Keratinocyte (primary cell): ENCODE measurements at regions not wholly inside any gene's neighbourhood (a gene's known extent, or its start where the extent isn't known, plus 50 kb on each side); places are given as distances from the start of the nearest gene placed in this dataset.

Source experiments
- DNase-seq: peaks from one replicate; pipeline ENCODE4 v3.0.0-alpha.2; 2011; ENCODE audit warnings: low read depth, missing footprints, low spot score
- FAIRE-seq: peaks from 2 replicates; lab custom pipeline; 2011; peaks lifted over from hg19 to GRCh38; lab: Jason Lieb, UNC
- H2AFZ ChIP-seq: 2 replicates; pipeline ENCODE4 v1.6.0; 2012; ENCODE audit warnings: low read length, control low read depth, inconsistent platforms; ENCODE audit not compliant: control insufficient read depth
- H3K27ac ChIP-seq: 2 replicates; pipeline ENCODE4 v1.5.1; 2011; ENCODE audit warnings: low read length; ENCODE audit not compliant: control insufficient read depth, insufficient read depth
- H3K27me3 ChIP-seq: 3 replicates; pipeline ENCODE4 v1.6.0; 2011; ENCODE audit warnings: low read length; ENCODE audit not compliant: control insufficient read depth, insufficient read depth; ENCODE audit errors: extremely low read depth
- H3K36me3 ChIP-seq, 2 experiments: 2 replicates in 1 of 2; 3 replicates in 1 of 2; pipeline ENCODE4 v1.5.1; 2011; ENCODE audit warnings: low read length in 2 of 2, mild to moderate bottlenecking in 1 of 2; ENCODE audit not compliant: control insufficient read depth in 2 of 2, insufficient read depth in 2 of 2; ENCODE audit errors: extremely low read depth in 1 of 2
- H3K4me1 ChIP-seq: 3 replicates; pipeline ENCODE4 v1.5.1; 2011; ENCODE audit warnings: low read length; ENCODE audit not compliant: control insufficient read depth, insufficient read depth; ENCODE audit errors: extremely low read depth
- H3K4me2 ChIP-seq: 3 replicates; pipeline ENCODE4 v1.6.0; 2011; ENCODE audit warnings: low read depth, low read length; ENCODE audit not compliant: control insufficient read depth, insufficient read depth; ENCODE audit errors: extremely low read depth
- H3K4me3 ChIP-seq, 3 experiments: fragments of 200-600 bp in 1 of 3; sonication (generic) in 1 of 3; 2 replicates in 2 of 3; 3 replicates in 1 of 3; pipeline ENCODE4 v1.5.1; 2011 to 2016; ENCODE audit warnings: low read length in 3 of 3, mild to moderate bottlenecking in 3 of 3, control low read depth in 2 of 3, inconsistent platforms in 1 of 3, low read depth in 1 of 3, mixed read lengths in 1 of 3, mixed run types in 1 of 3, moderate library complexity in 1 of 3; ENCODE audit not compliant: control insufficient read depth in 2 of 3, insufficient read depth in 2 of 3; ENCODE audit errors: extremely low read depth in 1 of 3
- H3K79me2 ChIP-seq: 2 replicates; pipeline ENCODE4 v1.6.0; 2012; ENCODE audit warnings: low read length; ENCODE audit not compliant: control insufficient read depth, insufficient read depth
- H3K9ac ChIP-seq: 3 replicates; pipeline ENCODE4 v1.6.0; 2011; ENCODE audit warnings: low read length; ENCODE audit not compliant: control insufficient read depth, insufficient read depth; ENCODE audit errors: extremely low read depth
- H3K9me1 ChIP-seq: 3 replicates; pipeline ENCODE4 v1.6.0; 2011; ENCODE audit warnings: low read length; ENCODE audit not compliant: control insufficient read depth, insufficient read depth; ENCODE audit errors: extremely low read depth
- H3K9me3 ChIP-seq: 2 replicates; pipeline ENCODE4 v1.5.1; 2012; ENCODE audit warnings: low read depth, low read length; ENCODE audit not compliant: control insufficient read depth
- H4K20me1 ChIP-seq: 3 replicates; pipeline ENCODE4 v1.6.0; 2011; ENCODE audit warnings: low read length; ENCODE audit not compliant: control insufficient read depth, insufficient read depth; ENCODE audit errors: extremely low read depth
- EZH2 ChIP-seq: IDR thresholded peaks from one replicate; pipeline ENCODE4 v1.6.1; 2012; ENCODE audit warnings: inconsistent platforms, mild to moderate bottlenecking, low read length, moderate library complexity
- dilution Hi-C: fragments of 300-500 bp; cut with MboI; formaldehyde crosslinking; loops from one replicate; pipeline ENCODE4 v1.7.0; 2020; ENCODE audit warnings: low sequenced_read_pairs; ENCODE audit not compliant: extremely low pct_ligation_motif_present
- TF ChIP-seq, protein P1 (sequence below), 3 experiments: IDR thresholded peaks in 1 of 3; conservative IDR thresholded peaks in 1 of 3; optimal IDR thresholded peaks in 1 of 3; 2 replicates in 2 of 3; 3 replicates in 1 of 3; pipeline versions ENCODE3 to v1.5.1; 2011; ENCODE audit warnings: low read length in 3 of 3, mild to moderate bottlenecking in 3 of 3, moderate library complexity in 2 of 3, control low read depth in 1 of 3, inconsistent platforms in 1 of 3; ENCODE audit not compliant: insufficient read depth in 2 of 3; ENCODE audit errors: extremely low read depth in 1 of 3

DNA sequence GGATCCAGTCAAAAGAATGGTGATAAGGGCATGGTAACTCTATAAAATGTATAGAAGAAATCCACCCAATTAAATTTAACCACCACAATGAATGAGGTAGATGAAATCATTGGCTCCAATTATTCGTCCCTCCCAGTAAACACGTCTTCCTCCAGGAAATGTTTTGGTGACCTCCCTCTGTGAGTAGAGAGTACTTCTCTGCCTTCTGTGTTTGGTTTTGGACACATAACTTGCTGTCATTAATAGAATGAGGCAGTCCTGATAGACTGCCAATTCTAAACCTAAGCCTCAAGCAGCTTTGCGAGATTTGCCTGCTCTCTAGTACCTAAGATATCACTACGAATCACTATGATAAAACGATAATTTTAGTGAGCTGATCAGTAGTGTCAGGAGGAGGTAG, 632.8 kb downstream of the HDGFL1 start:
- no peaks in the 10 kb centered on the region for H3K79me2 ChIP-seq
- H3K4me2 ChIP-seq: no peak overlapping the region
- dilution Hi-C loops: no loop called here
- H4K20me1 ChIP-seq: no peaks in the 10 kb centered on the region
- H3K36me3 ChIP-seq: no peaks in the 10 kb centered on the region
- H3K9me3 ChIP-seq: no peaks in the 10 kb centered on the region
- H3K9me1 ChIP-seq: no peaks in the 10 kb centered on the region
- H3K9ac ChIP-seq: no peak overlapping the region
- TF ChIP-seq EZH2: no peak
- TF ChIP-seq, protein P1, sequence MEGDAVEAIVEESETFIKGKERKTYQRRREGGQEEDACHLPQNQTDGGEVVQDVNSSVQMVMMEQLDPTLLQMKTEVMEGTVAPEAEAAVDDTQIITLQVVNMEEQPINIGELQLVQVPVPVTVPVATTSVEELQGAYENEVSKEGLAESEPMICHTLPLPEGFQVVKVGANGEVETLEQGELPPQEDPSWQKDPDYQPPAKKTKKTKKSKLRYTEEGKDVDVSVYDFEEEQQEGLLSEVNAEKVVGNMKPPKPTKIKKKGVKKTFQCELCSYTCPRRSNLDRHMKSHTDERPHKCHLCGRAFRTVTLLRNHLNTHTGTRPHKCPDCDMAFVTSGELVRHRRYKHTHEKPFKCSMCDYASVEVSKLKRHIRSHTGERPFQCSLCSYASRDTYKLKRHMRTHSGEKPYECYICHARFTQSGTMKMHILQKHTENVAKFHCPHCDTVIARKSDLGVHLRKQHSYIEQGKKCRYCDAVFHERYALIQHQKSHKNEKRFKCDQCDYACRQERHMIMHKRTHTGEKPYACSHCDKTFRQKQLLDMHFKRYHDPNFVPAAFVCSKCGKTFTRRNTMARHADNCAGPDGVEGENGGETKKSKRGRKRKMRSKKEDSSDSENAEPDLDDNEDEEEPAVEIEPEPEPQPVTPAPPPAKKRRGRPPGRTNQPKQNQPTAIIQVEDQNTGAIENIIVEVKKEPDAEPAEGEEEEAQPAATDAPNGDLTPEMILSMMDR (optimal IDR thresholded peaks at IDR 0.05 in 1 of 3, IDR thresholded peaks at IDR 0.05 in 1 of 3, conservative IDR thresholded peaks at IDR 0.05 in 1 of 3; ENCODE audit: extremely low read depth in 1 of 3, insufficient read depth in 2 of 3, low read length in 3 of 3): no peak
- no peak overlapping the region for H2AFZ ChIP-seq
- H3K27ac ChIP-seq: no peak overlapping the region
- no peak overlapping the region for H3K4me3 ChIP-seq
- H3K4me1 ChIP-seq: no peaks in the 10 kb centered on the region
- no peaks in the 10 kb centered on the region for H3K27me3 ChIP-seq
- no peak for DNase-seq
- FAIRE-seq: no peak

DNA sequence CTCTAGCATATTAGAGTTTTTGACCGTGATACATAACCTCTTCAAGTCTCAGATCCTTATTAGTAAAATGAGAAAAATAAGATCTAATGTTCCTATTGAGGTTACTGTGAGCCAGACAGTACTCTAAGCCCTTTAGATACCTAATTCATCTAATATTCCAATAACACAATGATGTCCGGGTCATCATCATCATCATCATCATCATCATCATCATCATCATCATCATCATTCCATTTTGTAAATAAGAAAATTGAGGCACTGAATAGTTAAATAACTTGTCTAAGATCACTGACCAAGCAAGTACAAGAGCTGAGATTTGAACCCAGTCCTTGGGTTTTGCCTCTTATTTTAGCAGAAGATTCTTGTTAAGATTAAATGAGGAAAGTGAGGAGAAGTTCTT, 643.0 kb downstream of the HDGFL1 start:
- FAIRE-seq: no peak
- TF ChIP-seq, protein P1 (optimal IDR thresholded peaks at IDR 0.05 in 1 of 3, IDR thresholded peaks at IDR 0.05 in 1 of 3, conservative IDR thresholded peaks at IDR 0.05 in 1 of 3; ENCODE audit: extremely low read depth in 1 of 3, insufficient read depth in 2 of 3, low read length in 3 of 3): no peak
- TF ChIP-seq EZH2: no peak
- dilution Hi-C loops: no loop called here

More for the DNA sequence above, 643.0 kb downstream of the HDGFL1 start:
- H3K4me2 ChIP-seq: no peak overlapping the region
- no peak overlapping the region for H3K4me3 ChIP-seq
- H3K36me3 ChIP-seq: no peaks in the 10 kb centered on the region
- no peak overlapping the region for H3K9ac ChIP-seq
- H3K9me1 ChIP-seq: no peaks in the 10 kb centered on the region
- H3K79me2 ChIP-seq: no peaks in the 10 kb centered on the region
- no peak overlapping the region for H3K27ac ChIP-seq
- no peaks in the 10 kb centered on the region for H3K9me3 ChIP-seq
- H3K4me1 ChIP-seq: no peaks in the 10 kb centered on the region
- H4K20me1 ChIP-seq: no peaks in the 10 kb centered on the region
- H3K27me3 ChIP-seq: no peaks in the 10 kb centered on the region
- H2AFZ ChIP-seq: no peak overlapping the region
- DNase-seq: no peak
